ENCODE measurements at regions not wholly inside any gene's neighbourhood (a gene's known extent, or its start where the extent isn't known, plus 50 kb on each side); places are given as distances from the start of the nearest gene placed in this dataset.

DNA sequence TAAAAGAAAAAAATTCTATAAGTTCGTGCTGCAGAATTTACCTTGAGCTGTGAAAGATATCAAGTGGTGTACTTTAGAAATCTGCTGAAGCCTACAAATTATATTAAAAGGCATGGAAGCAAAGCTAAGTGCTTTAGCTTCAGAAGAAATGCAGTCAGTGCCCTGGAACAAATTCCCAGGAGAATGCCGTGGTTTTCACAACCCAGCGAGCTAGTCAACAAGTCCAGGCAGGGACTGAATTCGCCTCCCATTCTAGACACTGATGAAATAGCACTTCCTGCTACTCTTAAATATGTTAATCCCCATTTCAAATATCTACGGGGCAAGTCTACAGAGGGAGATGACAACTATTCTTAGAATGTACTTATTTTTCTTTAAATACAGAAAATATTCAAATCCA, 326.4 kb upstream of the IGF1R start:
- Histone ChIP-seq H3K4me3 (no peak overlapping the region), H3K27me3 (no peaks in the 10 kb centered on the region), H3K36me3 (no peaks in the 10 kb centered on the region), H3K27ac (no peak overlapping the region), H3K4me1 (no peaks in the 10 kb centered on the region), H3K9me3 (peaks cover 0 to 4% of the 10 kb centered on the region in 2 donors)
- WGBS, 2 donors (ENCODE audit: low coverage in 1 of 2) = 48 to 56% methylated on average over 3 to 5 of the region's 5 CpGs
- in situ Hi-C loops (cut with MboI; ENCODE audit: low pct_ligation_motif_present in 1 of 4, low pct_unique_long_range_greater_than_20kb in 1 of 4, low sequenced_read_pairs in 3 of 4) (no loop called here), intact Hi-C loops (cut with DNase I; ENCODE audit: low total_unique reads) (no loop called here)
- TF ChIP-seq POLR2A (IDR thresholded peaks at IDR 0.05) (no peak), EP300 (IDR thresholded peaks at IDR 0.05; ENCODE audit: low read depth) (no peak), POLR2AphosphoS5 (IDR thresholded peaks at IDR 0.05) (no peak)
- TF ChIP-seq, protein P1, sequence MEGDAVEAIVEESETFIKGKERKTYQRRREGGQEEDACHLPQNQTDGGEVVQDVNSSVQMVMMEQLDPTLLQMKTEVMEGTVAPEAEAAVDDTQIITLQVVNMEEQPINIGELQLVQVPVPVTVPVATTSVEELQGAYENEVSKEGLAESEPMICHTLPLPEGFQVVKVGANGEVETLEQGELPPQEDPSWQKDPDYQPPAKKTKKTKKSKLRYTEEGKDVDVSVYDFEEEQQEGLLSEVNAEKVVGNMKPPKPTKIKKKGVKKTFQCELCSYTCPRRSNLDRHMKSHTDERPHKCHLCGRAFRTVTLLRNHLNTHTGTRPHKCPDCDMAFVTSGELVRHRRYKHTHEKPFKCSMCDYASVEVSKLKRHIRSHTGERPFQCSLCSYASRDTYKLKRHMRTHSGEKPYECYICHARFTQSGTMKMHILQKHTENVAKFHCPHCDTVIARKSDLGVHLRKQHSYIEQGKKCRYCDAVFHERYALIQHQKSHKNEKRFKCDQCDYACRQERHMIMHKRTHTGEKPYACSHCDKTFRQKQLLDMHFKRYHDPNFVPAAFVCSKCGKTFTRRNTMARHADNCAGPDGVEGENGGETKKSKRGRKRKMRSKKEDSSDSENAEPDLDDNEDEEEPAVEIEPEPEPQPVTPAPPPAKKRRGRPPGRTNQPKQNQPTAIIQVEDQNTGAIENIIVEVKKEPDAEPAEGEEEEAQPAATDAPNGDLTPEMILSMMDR (IDR thresholded peaks at IDR 0.05) = no peak
- no peak for DNase-seq

DNA sequence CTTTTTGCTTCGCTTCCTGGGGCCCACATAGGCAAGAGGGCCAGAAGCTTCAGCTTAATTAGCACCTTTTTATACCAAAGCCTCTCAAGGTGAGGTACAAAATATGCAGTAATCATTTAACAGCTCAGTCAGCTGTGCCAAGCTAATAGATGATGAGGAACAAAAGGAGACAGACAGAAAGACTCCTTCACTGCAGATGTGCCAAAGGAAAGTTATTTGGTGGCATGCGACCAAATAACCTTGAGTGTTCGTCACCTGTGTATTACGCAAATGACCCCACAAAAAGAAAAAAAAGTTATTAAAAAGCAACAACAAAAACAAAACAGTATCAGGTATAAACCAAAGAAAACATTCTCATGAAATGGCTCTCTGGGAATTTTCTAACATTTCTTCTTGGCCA, 325.8 kb upstream of the IGF1R start:
- in situ Hi-C loops (cut with MboI; ENCODE audit: low pct_ligation_motif_present in 1 of 4, low pct_unique_long_range_greater_than_20kb in 1 of 4, low sequenced_read_pairs in 3 of 4) = no loop called here

DNA sequence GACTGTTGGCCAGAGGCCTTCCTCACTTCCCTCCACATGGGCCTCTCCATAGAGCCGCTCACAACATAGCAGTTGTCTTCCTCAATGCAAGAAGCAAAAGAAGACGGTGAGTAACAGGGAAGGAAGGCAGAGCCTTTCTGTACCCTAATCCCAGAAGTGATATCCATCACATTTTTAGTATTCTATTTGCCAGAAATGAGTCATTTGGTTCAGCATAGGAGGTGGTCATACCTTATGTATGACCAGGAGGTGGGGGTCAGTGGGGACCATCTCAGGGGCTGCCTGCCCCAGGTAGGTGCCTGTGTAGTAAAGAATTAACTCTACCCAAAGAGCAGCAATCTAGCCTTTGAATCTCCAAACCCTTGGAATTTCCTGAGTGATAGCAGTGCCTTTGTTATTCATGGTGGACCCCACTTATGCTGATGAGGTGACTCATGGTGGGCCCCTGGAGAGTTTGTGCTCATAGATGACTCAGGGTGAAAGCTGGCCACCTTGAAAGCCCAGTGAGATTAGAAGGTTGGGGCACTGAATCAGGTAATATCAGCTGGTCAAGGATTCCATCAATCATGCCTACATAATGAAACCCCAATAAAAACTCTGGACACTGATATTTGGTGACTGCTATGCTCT, 323.9 kb upstream of the IGF1R start:
- Histone ChIP-seq H3K4me3 (no peak overlapping the region), H3K9me3 (no peaks in the 10 kb centered on the region), H3K36me3 (no peaks in the 10 kb centered on the region), H3K4me1 (no peaks in the 10 kb centered on the region), H3K27me3 (no peaks in the 10 kb centered on the region), H3K27ac (no peak overlapping the region)
- DNase-seq = no peak
- in situ Hi-C loops (cut with MboI; ENCODE audit: low pct_ligation_motif_present in 1 of 4, low pct_unique_long_range_greater_than_20kb in 1 of 4, low sequenced_read_pairs in 3 of 4) = no loop called here
- intact Hi-C loops (cut with DNase I; ENCODE audit: low total_unique reads) = no loop called here
- 0 to 38% methylated on average over 1 to 2 of the region's 2 CpGs for WGBS, 2 donors (ENCODE audit: low coverage in 1 of 2)
- TF ChIP-seq POLR2A (IDR thresholded peaks at IDR 0.05) (no peak), POLR2AphosphoS5 (IDR thresholded peaks at IDR 0.05) (no peak), EP300 (IDR thresholded peaks at IDR 0.05; ENCODE audit: low read depth) (no peak)
- TF ChIP-seq, protein P1 (IDR thresholded peaks at IDR 0.05) = no peak

More for the DNA sequence above, 325.8 kb upstream of the IGF1R start:
- no peak overlapping the region for H3K4me3 ChIP-seq
- TF ChIP-seq POLR2A (IDR thresholded peaks at IDR 0.05) (no peak), EP300 (IDR thresholded peaks at IDR 0.05; ENCODE audit: low read depth) (no peak), POLR2AphosphoS5 (IDR thresholded peaks at IDR 0.05) (no peak)
- TF ChIP-seq, protein P1 (IDR thresholded peaks at IDR 0.05) = no peak
- H3K27ac ChIP-seq = no peak overlapping the region
- intact Hi-C loops (cut with DNase I; ENCODE audit: low total_unique reads) = no loop called here
- no peaks in the 10 kb centered on the region for H3K4me1 ChIP-seq
- no peaks in the 10 kb centered on the region for H3K27me3 ChIP-seq
- no peaks in the 10 kb centered on the region for H3K36me3 ChIP-seq
- H3K9me3 ChIP-seq = peaks cover 0 to 4% of the 10 kb centered on the region in 2 donors
- DNase-seq = no peak
- 65 to 87% methylated on average over 3 to 4 of the region's 4 CpGs for WGBS, 2 donors (ENCODE audit: low coverage in 1 of 2)

DNA sequence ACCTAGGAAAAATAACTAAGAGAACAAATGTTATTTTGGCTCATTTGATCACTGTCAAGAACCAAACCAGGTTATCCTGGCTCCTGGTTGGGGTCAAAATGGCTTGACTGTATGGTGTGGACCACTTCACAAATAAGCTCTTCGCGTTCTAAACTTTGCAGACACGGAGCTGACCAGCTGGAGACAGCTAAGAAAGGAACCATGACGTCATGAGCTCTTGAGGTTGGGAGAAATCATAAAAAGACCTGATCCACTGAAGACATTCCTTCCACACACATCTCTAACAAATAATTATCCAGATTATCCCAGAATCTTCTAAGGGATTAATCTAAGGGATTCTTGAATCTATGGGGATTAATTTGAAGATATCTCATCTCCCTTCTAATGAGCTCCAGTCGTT, 321.5 kb upstream of the IGF1R start:
- Histone ChIP-seq H3K27ac (no peak overlapping the region), H3K36me3 (no peaks in the 10 kb centered on the region), H3K4me3 (no peak overlapping the region), H3K9me3 (no peaks in the 10 kb centered on the region), H3K4me1 (no peaks in the 10 kb centered on the region), H3K27me3 (no peaks in the 10 kb centered on the region)
- intact Hi-C loops (cut with DNase I; ENCODE audit: low total_unique reads) (no loop called here), in situ Hi-C loops (cut with MboI; ENCODE audit: low pct_ligation_motif_present in 1 of 4, low pct_unique_long_range_greater_than_20kb in 1 of 4, low sequenced_read_pairs in 3 of 4) (no loop called here)
- DNase-seq = no peak
- TF ChIP-seq EP300 (IDR thresholded peaks at IDR 0.05; ENCODE audit: low read depth) (no peak), POLR2A (IDR thresholded peaks at IDR 0.05) (no peak)
- TF ChIP-seq, protein P1 (IDR thresholded peaks at IDR 0.05) = no peak
- 45 to 64% methylated on average over 5 of the region's 5 CpGs for WGBS, 2 donors (ENCODE audit: low coverage in 1 of 2)
